ENCODE measurements at regions not wholly inside any gene's neighbourhood (a gene's known extent, or its start where the extent isn't known, plus 50 kb on each side); places are given as distances from the start of the nearest gene placed in this dataset.

DNA sequence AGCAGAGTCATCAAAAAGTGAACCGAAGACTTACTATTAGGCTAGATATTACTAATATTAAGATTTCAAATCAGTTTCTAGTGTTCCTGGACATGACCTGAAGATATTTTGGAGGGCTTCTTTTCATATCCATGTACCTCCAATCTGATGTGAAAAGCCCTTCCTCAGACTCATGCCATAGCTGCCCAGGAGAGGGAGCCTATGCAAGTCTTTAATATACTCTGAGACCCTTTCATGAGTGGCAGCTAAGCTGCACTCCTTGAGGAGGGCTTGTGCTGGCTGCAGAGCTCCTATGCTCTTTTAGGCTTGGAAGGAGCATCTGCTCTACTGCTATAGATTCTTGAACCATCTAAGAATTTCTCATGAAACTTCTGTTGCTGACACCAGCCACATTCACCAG lies 715.3 kb downstream of the OLFM4 start:
- no peaks in the 10 kb centered on the region for H3K4me1 ChIP-seq
- H3K36me3 ChIP-seq = no peaks in the 10 kb centered on the region
- no peaks in the 10 kb centered on the region for H3K27me3 ChIP-seq
- intact Hi-C loops (cut with DNase I) = no loop called here
- no peak overlapping the region for H3K4me3 ChIP-seq
- no peak overlapping the region for H3K27ac ChIP-seq
- ATAC-seq (no peak), DNase-seq (no peak)
- H3K9me3 ChIP-seq = peaks cover 0 to 3% (median 0%) of the 10 kb centered on the region in 11 donors
- WGBS, 2 donors = 93 to 100% methylated on average over 1 of the region's 1 CpG
- TF ChIP-seq, protein P1, sequence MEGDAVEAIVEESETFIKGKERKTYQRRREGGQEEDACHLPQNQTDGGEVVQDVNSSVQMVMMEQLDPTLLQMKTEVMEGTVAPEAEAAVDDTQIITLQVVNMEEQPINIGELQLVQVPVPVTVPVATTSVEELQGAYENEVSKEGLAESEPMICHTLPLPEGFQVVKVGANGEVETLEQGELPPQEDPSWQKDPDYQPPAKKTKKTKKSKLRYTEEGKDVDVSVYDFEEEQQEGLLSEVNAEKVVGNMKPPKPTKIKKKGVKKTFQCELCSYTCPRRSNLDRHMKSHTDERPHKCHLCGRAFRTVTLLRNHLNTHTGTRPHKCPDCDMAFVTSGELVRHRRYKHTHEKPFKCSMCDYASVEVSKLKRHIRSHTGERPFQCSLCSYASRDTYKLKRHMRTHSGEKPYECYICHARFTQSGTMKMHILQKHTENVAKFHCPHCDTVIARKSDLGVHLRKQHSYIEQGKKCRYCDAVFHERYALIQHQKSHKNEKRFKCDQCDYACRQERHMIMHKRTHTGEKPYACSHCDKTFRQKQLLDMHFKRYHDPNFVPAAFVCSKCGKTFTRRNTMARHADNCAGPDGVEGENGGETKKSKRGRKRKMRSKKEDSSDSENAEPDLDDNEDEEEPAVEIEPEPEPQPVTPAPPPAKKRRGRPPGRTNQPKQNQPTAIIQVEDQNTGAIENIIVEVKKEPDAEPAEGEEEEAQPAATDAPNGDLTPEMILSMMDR (IDR thresholded peaks at IDR 0.05) = no peak

DNA sequence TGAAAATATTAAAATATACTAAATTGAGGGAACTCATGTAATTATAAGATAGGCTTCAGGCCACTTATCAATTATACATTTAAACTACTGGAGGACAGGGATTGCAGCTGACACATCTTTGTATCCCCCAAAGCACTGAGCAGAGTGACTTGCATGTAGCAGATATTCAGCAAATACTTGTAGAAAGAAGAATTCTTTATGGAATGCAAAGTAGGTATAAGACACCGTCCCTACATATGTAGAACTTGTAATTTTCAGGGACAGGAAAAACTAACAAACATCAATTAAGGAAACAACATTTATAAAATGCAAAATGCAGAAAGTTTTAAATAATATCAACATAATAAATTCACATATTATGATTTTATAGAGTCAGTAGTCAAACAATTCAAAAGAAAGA lies 719.2 kb downstream of the OLFM4 start:
- H3K4me1 ChIP-seq = no peaks in the 10 kb centered on the region
- no peak for ATAC-seq
- TF ChIP-seq, protein P1 (IDR thresholded peaks at IDR 0.05) = no peak
- DNase-seq = no peak
- WGBS, 2 donors = 84 to 88% methylated on average over 1 of the region's 1 CpG
- H3K36me3 ChIP-seq = no peaks in the 10 kb centered on the region
- H3K4me3 ChIP-seq = no peak overlapping the region
- intact Hi-C loops (cut with DNase I) = no loop called here
- H3K9me3 ChIP-seq = peaks cover 0 to 8% (median 0%) of the 10 kb centered on the region in 11 donors
- H3K27ac ChIP-seq = no peak overlapping the region
- no peaks in the 10 kb centered on the region for H3K27me3 ChIP-seq

DNA sequence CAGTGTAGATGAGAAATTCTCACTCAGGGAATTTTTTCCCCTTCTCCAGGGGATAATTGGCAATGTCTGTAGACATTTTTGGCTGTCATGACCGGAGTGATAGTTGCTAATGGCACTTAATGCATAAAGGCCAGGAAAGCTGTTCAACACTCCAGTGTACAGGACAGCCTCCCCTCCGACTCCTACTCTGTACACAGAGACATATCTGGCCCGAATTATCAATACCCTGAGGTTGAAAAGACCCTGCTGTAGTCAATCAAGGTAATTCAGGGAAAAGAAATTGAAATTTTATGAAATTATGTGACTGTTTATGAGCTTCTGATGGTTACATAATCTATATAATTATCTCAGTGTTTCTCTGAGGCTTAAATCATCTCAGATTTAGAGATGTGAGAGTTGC lies 720.7 kb downstream of the OLFM4 start:
- Histone ChIP-seq H3K27me3 (no peaks in the 10 kb centered on the region), H3K9me3 (peaks cover 0 to 7% (median 0%) of the 10 kb centered on the region in 11 donors), H3K4me3 (no peak overlapping the region), H3K36me3 (no peaks in the 10 kb centered on the region), H3K27ac (no peak overlapping the region), H3K4me1 (no peaks in the 10 kb centered on the region)
- intact Hi-C loops (cut with DNase I) = no loop called here
- DNase-seq = no peak
- TF ChIP-seq, protein P1 (IDR thresholded peaks at IDR 0.05) = no peak
- ATAC-seq = no peak
- WGBS, 2 donors = 44 to 47% methylated on average over 3 of the region's 3 CpGs

DNA sequence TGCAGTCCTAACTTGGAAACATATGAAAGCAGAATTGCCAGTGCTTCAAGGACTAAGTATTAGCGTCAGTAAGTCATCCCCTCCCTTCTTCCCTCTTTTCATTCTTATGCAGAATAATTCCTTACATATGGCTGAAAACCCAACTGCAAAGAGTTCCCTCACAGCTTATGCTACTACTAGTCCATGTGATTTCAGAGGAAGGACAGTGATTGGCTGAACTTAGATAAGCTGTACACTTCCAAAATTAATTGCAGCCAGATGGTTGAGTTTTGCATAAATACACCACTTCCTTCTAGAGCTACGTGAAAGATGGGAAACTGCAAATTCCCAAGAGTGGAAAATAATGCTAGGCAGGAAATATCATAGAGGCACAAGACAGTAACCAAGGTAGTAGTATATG lies 730.4 kb downstream of the OLFM4 start:
- TF ChIP-seq, protein P1 (IDR thresholded peaks at IDR 0.05) = no peak
- peaks cover 0 to 6% (median 0%) of the 10 kb centered on the region in 11 donors for H3K9me3 ChIP-seq
- H3K4me3 ChIP-seq = no peak overlapping the region
- DNase-seq (no peak), ATAC-seq (no peak)
- WGBS, 2 donors = 33 to 52% methylated on average over 2 of the region's 2 CpGs
- no peaks in the 10 kb centered on the region for H3K27me3 ChIP-seq
- intact Hi-C loops (cut with DNase I) = no loop called here
- H3K36me3 ChIP-seq = no peaks in the 10 kb centered on the region
- no peak overlapping the region for H3K27ac ChIP-seq
- H3K4me1 ChIP-seq = no peaks in the 10 kb centered on the region
